ENCODE measurements at regions not wholly inside any gene's neighbourhood (a gene's known extent, or its start where the extent isn't known, plus 50 kb on each side); places are given as distances from the start of the nearest gene placed in this dataset.

GRCh38 chr20:40942775-40943174 is 85.8 kb upstream of the TOP1 start:
- H2BK15ac ChIP-seq (ENCODE audit: low read length): no peak overlapping the region
- no CpG with 5 or more reads among the region's 6 CpGs for WGBS, 2 donors (ENCODE audit: extremely low coverage in 2 of 2, insufficient read length in 2 of 2, insufficient replicate concordance in 1 of 2)

GRCh38 chr20:40943591-40943990 is 85.0 kb upstream of the TOP1 start:
- no peak overlapping the region for H4K91ac ChIP-seq (ENCODE audit: low read depth, low read length, poor library complexity)
- H3K4me3 ChIP-seq (ENCODE audit: low read length in 2 of 2): no peak overlapping the region
- H3K9ac ChIP-seq (ENCODE audit: low read depth, low read length, poor library complexity): no peak overlapping the region
- H3K27me3 ChIP-seq (ENCODE audit: control insufficient read depth in 3 of 3, insufficient read depth in 3 of 3, low read depth in 1 of 3, low read length in 3 of 3): peaks cover 0 to 3% (median 0%) of the 10 kb centered on the region in 3 experiments
- no peak overlapping the region for H2BK15ac ChIP-seq (ENCODE audit: low read length)
- no peak overlapping the region for H2AFZ ChIP-seq (ENCODE audit: low read length)
- no peaks in the 10 kb centered on the region for H3K79me1 ChIP-seq (ENCODE audit: low read depth, low read length)
- WGBS, 2 donors (ENCODE audit: extremely low coverage in 2 of 2, insufficient read length in 2 of 2, insufficient replicate concordance in 1 of 2): no CpG with 5 or more reads among the region's 2 CpGs
- H3K27ac ChIP-seq (replicated peaks; ENCODE audit: low read length): no peak overlapping the region
- DNase-seq (ENCODE audit: low spot score): no peak
- no peaks in the 10 kb centered on the region for H3K36me3 ChIP-seq (replicated peaks in 1 of 2; ENCODE audit: control insufficient read depth in 2 of 2, insufficient read depth in 2 of 2, low read length in 2 of 2)
- H2BK120ac ChIP-seq (ENCODE audit: low read depth, low read length): no peak overlapping the region
- H3K4ac ChIP-seq (ENCODE audit: low read length): no peak overlapping the region
- no peak overlapping the region for H3K14ac ChIP-seq (ENCODE audit: low read length)
- H3K23ac ChIP-seq (ENCODE audit: low read depth, low read length, poor library complexity): no peak overlapping the region
- no peak overlapping the region for H2BK12ac ChIP-seq (ENCODE audit: low read length)
- H2BK5ac ChIP-seq (ENCODE audit: low read length): no peak overlapping the region
- no peak overlapping the region for H3K4me2 ChIP-seq (ENCODE audit: insufficient read depth, low read length, poor library complexity, severe bottlenecking)
- H3K18ac ChIP-seq (ENCODE audit: low read length): no peak overlapping the region
- no peak overlapping the region for H2AK5ac ChIP-seq (ENCODE audit: low read depth, low read length)
- H3K4me1 ChIP-seq (ENCODE audit: control insufficient read depth in 2 of 2, insufficient read depth in 1 of 2, low read depth in 1 of 2, low read length in 2 of 2): peaks cover 4 to 9% of the 10 kb centered on the region in 2 donors
- no peak overlapping the region for H4K8ac ChIP-seq (ENCODE audit: low read depth, low read length)
- no peaks in the 10 kb centered on the region for H3K9me3 ChIP-seq (replicated peaks in 1 of 2; ENCODE audit: control insufficient read depth in 2 of 2, insufficient read depth in 1 of 2, low read depth in 1 of 2, low read length in 2 of 2)

More at GRCh38 chr20:40942775-40943174, 85.8 kb upstream of the TOP1 start:
- H3K9me3 ChIP-seq (replicated peaks in 1 of 2; ENCODE audit: control insufficient read depth in 2 of 2, insufficient read depth in 1 of 2, low read depth in 1 of 2, low read length in 2 of 2): no peaks in the 10 kb centered on the region
- no peak overlapping the region for H3K18ac ChIP-seq (ENCODE audit: low read length)
- no peak overlapping the region for H3K27ac ChIP-seq (replicated peaks; ENCODE audit: low read length)
- H2BK120ac ChIP-seq (ENCODE audit: low read depth, low read length): no peak overlapping the region
- no peaks in the 10 kb centered on the region for H3K36me3 ChIP-seq (replicated peaks in 1 of 2; ENCODE audit: control insufficient read depth in 2 of 2, insufficient read depth in 2 of 2, low read length in 2 of 2)
- H3K79me1 ChIP-seq (ENCODE audit: low read depth, low read length): no peaks in the 10 kb centered on the region
- no peak overlapping the region for H3K4me2 ChIP-seq (ENCODE audit: insufficient read depth, low read length, poor library complexity, severe bottlenecking)
- H2BK12ac ChIP-seq (ENCODE audit: low read length): no peak overlapping the region
- no peak overlapping the region for H2AK5ac ChIP-seq (ENCODE audit: low read depth, low read length)
- no peak overlapping the region for H2BK5ac ChIP-seq (ENCODE audit: low read length)
- H3K4ac ChIP-seq (ENCODE audit: low read length): no peak overlapping the region
- no peak for DNase-seq (ENCODE audit: low spot score)
- peaks cover 4 to 9% of the 10 kb centered on the region in 2 donors for H3K4me1 ChIP-seq (ENCODE audit: control insufficient read depth in 2 of 2, insufficient read depth in 1 of 2, low read depth in 1 of 2, low read length in 2 of 2)
- H3K4me3 ChIP-seq (ENCODE audit: low read length in 2 of 2): no peak overlapping the region
- no peak overlapping the region for H3K23ac ChIP-seq (ENCODE audit: low read depth, low read length, poor library complexity)
- H2AFZ ChIP-seq (ENCODE audit: low read length): no peak overlapping the region
- H3K9ac ChIP-seq (ENCODE audit: low read depth, low read length, poor library complexity): no peak overlapping the region
- H3K27me3 ChIP-seq (ENCODE audit: control insufficient read depth in 3 of 3, insufficient read depth in 3 of 3, low read depth in 1 of 3, low read length in 3 of 3): peaks cover 0 to 5% (median 0%) of the 10 kb centered on the region in 3 experiments
- no peak overlapping the region for H3K14ac ChIP-seq (ENCODE audit: low read length)
- no peak overlapping the region for H4K8ac ChIP-seq (ENCODE audit: low read depth, low read length)
- no peak overlapping the region for H4K91ac ChIP-seq (ENCODE audit: low read depth, low read length, poor library complexity)

GRCh38 chr20:40945189-40945588 is 83.4 kb upstream of the TOP1 start:
- Histone ChIP-seq H3K27ac (replicated peaks; ENCODE audit: low read length) (no peak overlapping the region), H2BK12ac (ENCODE audit: low read length) (no peak overlapping the region), H3K79me1 (ENCODE audit: low read depth, low read length) (no peaks in the 10 kb centered on the region), H3K4me3 (ENCODE audit: low read length in 2 of 2) (no peak overlapping the region), H2AK5ac (ENCODE audit: low read depth, low read length) (peak overlapping the region; percentile 7), H3K18ac (ENCODE audit: low read length) (peak overlapping the region; percentile 7), H3K9me3 (replicated peaks in 1 of 2; ENCODE audit: control insufficient read depth in 2 of 2, insufficient read depth in 1 of 2, low read depth in 1 of 2, low read length in 2 of 2) (no peaks in the 10 kb centered on the region), H3K36me3 (replicated peaks in 1 of 2; ENCODE audit: control insufficient read depth in 2 of 2, insufficient read depth in 2 of 2, low read length in 2 of 2) (no peaks in the 10 kb centered on the region), H3K4me1 (ENCODE audit: control insufficient read depth in 2 of 2, insufficient read depth in 1 of 2, low read depth in 1 of 2, low read length in 2 of 2) (peaks cover 7 to 9% of the 10 kb centered on the region in 2 donors), H2AFZ (ENCODE audit: low read length) (no peak overlapping the region), H4K91ac (ENCODE audit: low read depth, low read length, poor library complexity) (no peak overlapping the region), H3K9ac (ENCODE audit: low read depth, low read length, poor library complexity) (no peak overlapping the region), H3K4me2 (ENCODE audit: insufficient read depth, low read length, poor library complexity, severe bottlenecking) (no peak overlapping the region), H2BK120ac (ENCODE audit: low read depth, low read length) (no peak overlapping the region), H2BK15ac (ENCODE audit: low read length) (peak overlapping the region; percentile 27), H3K4ac (ENCODE audit: low read length) (no peak overlapping the region), H3K14ac (ENCODE audit: low read length) (peak overlapping the region; percentile 56), H3K27me3 (ENCODE audit: control insufficient read depth in 3 of 3, insufficient read depth in 3 of 3, low read depth in 1 of 3, low read length in 3 of 3) (peaks cover 0 to 3% (median 0%) of the 10 kb centered on the region in 3 experiments), H3K23ac (ENCODE audit: low read depth, low read length, poor library complexity) (no peak overlapping the region), H4K8ac (ENCODE audit: low read depth, low read length) (no peak overlapping the region), H2BK5ac (ENCODE audit: low read length) (no peak overlapping the region)
- DNase-seq (ENCODE audit: low spot score): no peak
- no CpG with 5 or more reads among the region's 5 CpGs for WGBS, 2 donors (ENCODE audit: extremely low coverage in 2 of 2, insufficient read length in 2 of 2, insufficient replicate concordance in 1 of 2)

- Histone ChIP-seq H2BK120ac (ENCODE audit: low read depth, low read length) (no peak overlapping the region), H3K4me1 (ENCODE audit: control insufficient read depth in 2 of 2, insufficient read depth in 1 of 2, low read depth in 1 of 2, low read length in 2 of 2) (peaks cover 7 to 9% of the 10 kb centered on the region in 2 donors), H2BK15ac (ENCODE audit: low read length) (no peak overlapping the region), H3K9ac (ENCODE audit: low read depth, low read length, poor library complexity) (no peak overlapping the region), H3K23ac (ENCODE audit: low read depth, low read length, poor library complexity) (no peak overlapping the region), H2BK12ac (ENCODE audit: low read length) (no peak overlapping the region), H4K91ac (ENCODE audit: low read depth, low read length, poor library complexity) (no peak overlapping the region), H3K4ac (ENCODE audit: low read length) (no peak overlapping the region), H3K14ac (ENCODE audit: low read length) (no peak overlapping the region), H3K4me3 (ENCODE audit: low read length in 2 of 2) (no peak overlapping the region), H3K9me3 (replicated peaks in 1 of 2; ENCODE audit: control insufficient read depth in 2 of 2, insufficient read depth in 1 of 2, low read depth in 1 of 2, low read length in 2 of 2) (no peaks in the 10 kb centered on the region), H3K79me1 (ENCODE audit: low read depth, low read length) (no peaks in the 10 kb centered on the region), H3K27me3 (ENCODE audit: control insufficient read depth in 3 of 3, insufficient read depth in 3 of 3, low read depth in 1 of 3, low read length in 3 of 3) (peaks cover 0 to 3% (median 0%) of the 10 kb centered on the region in 3 experiments), H3K36me3 (replicated peaks in 1 of 2; ENCODE audit: control insufficient read depth in 2 of 2, insufficient read depth in 2 of 2, low read length in 2 of 2) (no peaks in the 10 kb centered on the region), H3K18ac (ENCODE audit: low read length) (peak overlapping the region; percentile 11), H3K27ac (replicated peaks; ENCODE audit: low read length) (no peak overlapping the region), H2AK5ac (ENCODE audit: low read depth, low read length) (no peak overlapping the region), H4K8ac (ENCODE audit: low read depth, low read length) (no peak overlapping the region), H2AFZ (ENCODE audit: low read length) (peak overlapping the region; percentile 77), H2BK5ac (ENCODE audit: low read length) (no peak overlapping the region), H3K4me2 (ENCODE audit: insufficient read depth, low read length, poor library complexity, severe bottlenecking) (no peak overlapping the region)
- peak; percentile 65 for DNase-seq (ENCODE audit: low spot score)
- no CpG with 5 or more reads among the region's 12 CpGs for WGBS, 2 donors (ENCODE audit: extremely low coverage in 2 of 2, insufficient read length in 2 of 2, insufficient replicate concordance in 1 of 2)
Measured at GRCh38 chr20:40945754-40946450, 82.7 kb upstream of the TOP1 start.

Measured in neuronal stem cell (in vitro differentiated cells).